NCI-H2029 treated with DMSO at 0.1 percent for 48 hours (cell line): ENCODE measurements at regions not wholly inside any gene's neighbourhood (a gene's known extent, or its start where the extent isn't known, plus 50 kb on each side); places are given as distances from the start of the nearest gene placed in this dataset.
"Not testable (repeated sequence)": the region's sequence is repeated elsewhere in the genome, so short reads cannot be mapped to it uniquely, and the experiment has no call there.

Experiments used
- DNase-seq: peaks from one replicate; lab custom pipeline; 2025; lab: John Stamatoyannopoulos, UW

DNA sequence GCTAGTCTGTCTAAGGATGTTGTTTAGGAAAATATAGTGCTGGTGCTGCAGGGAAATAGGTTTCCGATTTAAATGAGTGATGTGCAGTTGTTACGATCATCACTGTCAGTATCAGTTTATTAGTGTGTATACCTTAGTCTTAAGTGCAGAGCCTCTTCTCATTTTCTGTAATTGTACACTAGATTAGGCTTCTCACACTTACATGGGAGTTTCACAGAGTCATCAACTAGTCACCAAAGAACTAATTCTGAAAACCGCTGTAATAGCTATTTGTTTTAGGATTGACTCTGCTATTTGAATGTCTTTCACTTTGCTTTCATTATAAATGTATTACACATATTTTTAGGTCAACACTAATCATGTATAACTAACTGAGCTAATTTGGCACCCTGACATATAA, 99.8 kb upstream of the ZEB2 start:
- no peak for DNase-seq

DNA sequence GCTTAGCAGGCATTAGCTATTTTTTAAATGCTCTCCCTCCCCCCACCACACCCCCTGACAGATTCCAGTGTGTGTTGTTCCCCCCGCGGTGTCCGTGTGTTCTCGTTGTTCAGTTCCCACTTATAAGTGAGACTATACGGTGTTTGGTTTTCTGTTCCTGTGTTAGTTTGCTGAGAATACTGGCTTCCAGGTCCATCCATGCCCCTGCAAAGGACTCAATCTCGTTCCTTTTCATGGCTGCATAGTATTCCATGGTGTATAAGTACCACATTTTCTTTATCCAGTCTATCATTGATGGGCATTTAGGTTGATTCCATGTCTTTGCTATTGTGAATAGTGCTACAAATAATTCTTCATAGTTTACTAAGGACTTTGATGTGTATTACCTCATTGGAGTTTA, 97.3 kb upstream of the ZEB2 start:
- DNase-seq, result not testable (repeated sequence)

DNA sequence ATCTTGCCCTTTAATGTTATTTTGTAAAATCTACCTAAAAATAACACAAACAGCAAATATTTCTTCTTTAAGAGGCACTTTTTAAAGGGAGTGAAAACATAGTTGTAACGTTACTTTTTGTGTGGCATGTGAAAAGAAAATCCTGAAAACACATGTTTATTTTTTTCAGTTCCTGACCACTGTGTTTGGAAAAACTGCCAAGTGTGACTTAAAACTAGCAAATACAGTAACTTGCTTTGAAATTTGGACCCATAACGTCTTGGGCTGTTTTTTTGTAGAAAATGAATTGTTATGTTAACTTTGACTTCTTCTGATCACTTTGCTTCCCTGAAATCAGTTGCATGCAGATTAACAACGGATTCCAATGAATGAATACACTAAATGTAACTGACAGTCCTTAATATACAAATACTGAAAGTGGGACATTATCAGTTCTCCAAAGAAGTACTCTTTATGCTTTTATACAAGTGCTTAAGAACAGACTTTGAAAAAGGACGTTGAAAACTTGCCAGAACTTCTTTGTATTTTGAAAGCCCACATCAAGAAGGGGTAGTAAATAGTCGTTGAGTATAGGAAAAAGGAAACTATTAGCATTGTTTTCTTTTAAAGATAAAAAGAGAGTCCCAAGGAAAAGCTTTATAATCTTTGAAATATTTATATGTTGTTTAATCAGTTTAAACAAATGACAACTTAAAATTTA, 96.1 kb upstream of the ZEB2 start:
- no peak for DNase-seq

DNA sequence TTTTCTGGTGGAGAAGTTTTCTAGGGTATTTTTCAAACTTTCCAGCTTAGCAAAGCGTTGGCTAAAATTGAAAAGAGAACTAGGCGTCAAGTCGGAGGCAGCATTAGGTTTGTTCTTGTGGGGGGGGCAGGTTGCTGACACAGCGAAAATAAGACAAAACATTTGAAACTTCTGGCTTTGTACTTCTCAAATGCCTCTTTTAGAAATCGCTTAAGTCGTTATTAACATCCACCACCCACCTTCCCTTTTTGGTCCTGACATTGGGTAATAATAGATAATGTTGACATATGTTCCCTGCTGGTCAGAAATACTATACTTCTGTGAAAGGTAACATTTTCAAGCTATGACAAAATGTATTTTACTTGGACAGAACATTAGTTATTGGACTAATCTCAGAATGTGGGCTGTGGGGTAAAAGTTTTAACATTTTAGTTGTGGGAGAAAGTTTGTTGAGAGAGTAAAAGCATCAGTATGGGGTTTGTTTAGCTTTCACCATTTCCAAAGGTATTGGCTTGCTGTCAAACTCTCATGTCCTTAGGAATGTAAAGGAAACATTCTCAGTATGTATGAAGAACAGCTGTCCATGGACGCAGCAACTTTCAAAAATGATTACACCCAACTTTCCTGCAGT, 88.1 kb upstream of the ZEB2 start:
- DNase-seq, result no peak

DNA sequence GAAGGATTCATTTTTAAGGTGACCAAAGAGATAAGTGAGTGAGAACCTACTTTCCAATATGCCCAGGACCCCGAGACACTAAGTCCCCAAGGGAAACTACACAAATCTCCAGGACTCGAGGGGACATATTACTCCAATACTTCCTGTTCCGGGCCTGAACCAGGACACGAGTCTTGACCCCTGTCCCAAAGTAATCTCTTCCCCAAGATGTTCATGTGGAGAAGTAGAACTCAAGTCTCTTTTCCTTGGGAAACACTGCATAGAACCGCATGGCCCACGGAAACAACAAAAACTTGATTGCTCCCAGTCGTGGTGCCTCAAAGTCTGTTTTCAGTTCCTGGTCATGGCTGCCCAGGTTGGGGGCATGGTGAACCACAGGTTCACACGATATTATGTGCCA, 87.2 kb upstream of the ZEB2 start:
- no peak for DNase-seq

DNA sequence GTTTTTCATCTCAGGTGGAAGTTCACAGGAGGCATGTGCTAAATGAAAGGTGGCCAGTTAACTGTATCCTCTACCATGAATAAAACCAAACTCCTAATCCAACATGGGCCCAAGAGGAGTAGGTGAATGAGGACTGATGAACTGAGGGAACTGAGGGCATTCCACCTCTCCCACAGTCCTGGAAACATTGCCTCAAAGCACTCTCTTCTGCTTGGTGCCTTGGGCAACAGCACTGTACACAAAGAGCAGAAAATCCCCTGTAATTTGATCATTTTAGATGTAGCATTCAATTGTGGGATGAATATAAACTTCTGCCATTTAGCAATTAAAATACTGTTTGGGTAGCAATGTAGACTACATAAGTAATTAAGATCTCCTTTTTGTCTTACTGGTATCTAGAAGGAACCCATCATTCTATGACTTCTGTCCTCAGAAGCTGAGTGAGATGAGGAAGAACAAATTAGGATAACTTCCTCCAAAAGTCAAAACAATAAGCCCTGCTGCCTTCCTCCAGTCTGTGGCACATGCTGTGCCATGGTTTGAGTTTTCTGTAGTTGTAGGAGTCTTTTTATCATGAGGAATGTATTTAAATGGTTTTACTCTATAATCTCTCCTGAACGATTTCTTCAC, 86.7 kb upstream of the ZEB2 start:
- DNase-seq, result no peak

DNA sequence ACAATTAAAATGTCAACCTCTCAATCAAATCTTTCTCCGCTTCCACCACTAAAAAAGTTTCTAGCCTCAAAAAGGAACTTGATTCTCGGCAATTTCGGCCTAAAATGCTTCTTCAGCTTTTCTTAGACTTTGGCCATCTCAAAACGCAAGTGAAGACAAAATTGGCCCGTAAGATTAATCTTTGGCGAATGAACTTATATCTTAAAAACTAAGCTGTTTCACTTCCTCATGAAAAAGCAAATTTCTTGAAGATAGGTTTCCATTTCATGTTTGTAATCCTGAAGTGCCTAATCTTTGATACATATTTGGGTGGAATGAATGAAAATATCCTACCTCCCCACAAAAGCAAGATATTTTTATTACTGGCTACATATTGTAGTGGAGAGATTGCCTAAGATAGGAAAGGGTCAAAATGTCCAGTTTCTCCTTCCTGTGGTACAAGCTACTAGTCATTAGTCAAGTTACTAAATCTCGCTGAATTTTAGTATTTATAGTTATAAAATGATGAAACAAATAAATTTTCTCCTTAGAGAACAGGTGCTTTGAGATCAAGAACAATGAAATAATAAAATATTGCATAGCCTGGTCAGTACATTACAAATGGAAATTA, 85.4 kb upstream of the ZEB2 start:
- DNase-seq, result no peak

DNA sequence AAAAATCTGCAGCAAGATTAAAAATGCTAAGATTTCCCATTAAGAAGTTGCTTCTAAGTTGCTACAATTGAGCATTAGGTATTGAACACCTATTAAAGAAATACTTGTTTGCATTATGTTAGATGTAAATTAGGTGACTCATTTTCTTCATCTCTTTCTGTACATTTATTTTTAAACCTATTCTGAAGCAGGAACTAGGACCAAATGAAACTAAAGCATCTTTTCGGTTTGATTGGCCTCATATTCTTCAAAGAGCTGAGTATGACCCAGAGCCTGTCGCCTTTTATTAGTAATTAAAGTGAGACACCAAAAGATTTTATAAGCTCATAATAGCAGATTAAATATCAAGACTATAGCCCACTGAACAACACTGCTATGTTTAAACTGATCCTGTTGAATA, 83.4 kb upstream of the ZEB2 start:
- DNase-seq, result no peak

DNA sequence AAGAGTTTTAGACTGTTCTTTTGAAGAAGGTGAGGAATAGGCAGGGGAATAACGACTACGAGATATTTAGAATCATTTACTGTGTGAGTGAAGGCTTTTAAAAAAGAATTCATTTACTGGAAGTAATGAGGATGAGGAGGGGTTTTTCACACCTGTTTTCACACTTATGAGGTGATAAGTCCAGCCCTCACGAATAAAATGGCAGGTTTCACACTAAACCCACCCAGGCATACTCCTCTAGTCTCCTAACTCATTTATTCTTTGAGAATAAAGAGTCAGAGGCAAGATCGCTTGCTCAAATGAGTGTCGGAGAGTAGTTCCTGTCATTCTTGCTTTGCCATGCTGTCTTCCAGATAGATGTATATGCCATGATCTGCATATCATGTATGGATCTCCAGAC, 79.0 kb upstream of the ZEB2 start:
- DNase-seq, result no peak

DNA sequence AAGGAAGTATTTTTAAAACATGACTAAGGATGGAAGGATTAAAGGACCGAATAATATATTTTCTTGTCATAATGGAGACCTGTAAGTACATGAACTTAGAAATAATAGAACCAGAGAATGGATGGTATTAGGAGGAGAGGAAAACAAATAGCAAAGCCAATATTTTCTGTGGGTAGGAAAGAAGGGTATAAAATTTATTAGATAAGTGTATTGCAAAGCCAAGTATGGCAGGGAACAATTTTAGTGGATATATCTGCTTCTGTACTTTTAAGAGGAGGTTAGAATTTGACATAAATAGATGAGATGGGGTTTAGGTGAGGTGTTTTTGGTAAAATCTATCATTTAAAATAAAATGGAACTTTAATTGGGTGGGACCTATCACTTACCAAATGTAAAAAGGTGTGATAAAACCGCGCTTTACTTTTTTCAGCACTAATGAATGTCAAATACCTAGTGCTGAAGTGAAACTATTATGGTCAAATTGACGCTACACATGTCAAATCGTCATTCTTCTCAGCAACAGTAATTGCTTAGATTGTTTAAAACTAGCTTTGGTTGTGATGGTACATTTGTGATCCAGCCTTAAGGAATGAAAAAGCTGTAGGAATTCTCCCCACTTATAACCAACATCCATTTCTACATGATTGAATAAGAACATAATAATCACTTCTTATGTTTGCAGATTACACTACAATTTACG, 78.1 kb upstream of the ZEB2 start:
- no peak for DNase-seq

DNA sequence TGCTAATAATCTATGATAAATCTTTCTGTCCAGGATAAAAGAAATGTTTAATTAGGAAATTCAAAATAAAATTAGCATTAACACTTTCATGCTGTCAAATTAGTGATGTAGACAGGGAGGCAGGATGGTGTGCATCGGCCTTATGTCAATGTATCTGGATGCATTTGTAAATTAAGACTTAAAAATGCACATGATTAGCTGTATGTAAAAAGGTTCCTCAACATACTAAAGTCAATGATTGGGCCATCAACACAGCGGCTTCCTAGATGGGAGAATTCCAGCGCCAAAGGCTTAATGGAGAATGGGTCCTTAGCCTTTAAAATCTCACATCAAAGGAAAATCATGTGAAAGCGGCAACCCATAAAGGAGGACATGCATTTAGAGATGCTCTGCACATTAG, 77.5 kb upstream of the ZEB2 start:
- no peak for DNase-seq

DNA sequence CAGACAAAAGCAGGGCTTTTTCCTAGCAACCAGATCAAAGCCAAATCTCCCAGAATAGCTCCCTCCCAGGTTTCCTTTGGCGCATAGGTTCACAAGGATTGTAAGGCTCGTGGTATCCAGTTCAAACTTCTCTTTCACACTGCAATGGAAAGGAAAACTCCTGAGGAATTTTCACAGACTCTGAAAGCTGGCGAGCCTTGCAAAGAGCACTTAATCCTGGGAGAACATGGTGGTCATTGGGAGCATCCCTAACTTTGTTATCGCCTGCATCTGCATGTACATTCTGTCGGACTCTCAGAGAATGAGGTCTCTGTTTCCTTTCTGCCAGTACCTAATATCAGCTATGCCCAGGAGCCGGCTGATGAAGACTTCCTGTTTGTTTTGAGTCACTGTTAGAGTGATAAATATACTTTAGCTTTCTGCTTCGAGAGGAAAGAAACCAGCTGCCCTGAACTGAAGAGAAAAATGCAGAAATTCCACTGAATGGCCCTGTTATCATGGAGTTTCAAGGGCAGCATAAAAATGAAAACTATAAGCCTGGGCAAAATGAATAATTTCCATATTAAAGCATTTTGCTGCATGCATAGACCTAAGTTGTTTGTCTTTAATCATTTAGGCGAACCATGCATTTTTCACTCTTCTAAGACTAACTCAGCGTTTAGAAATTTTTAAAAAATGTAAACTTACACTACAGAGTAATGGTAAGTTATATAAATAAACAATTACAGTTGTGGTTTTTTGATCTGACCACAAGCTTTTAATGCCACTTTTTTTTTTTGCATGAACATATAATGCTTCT, 76.4 kb upstream of the ZEB2 start:
- peak; percentile 2 for DNase-seq

DNA sequence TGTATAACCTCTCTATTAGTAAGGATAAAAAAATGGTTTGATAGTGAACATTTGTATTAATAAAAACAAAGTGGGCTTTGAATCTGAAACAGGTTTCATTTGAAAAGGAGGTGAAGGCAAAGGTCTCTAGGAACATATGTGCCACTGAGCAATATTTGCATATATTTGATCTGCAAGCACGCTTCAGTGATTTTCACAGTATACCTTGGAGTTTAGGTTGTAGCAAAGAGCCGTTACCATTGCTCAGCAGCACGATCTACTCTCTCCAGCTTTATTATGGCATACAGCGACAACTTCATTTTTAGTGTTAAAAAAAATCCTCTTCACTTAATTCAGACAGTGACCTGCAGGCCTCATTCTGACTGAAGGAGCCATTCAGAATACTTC, 75.8 kb upstream of the ZEB2 start:
- no peak for DNase-seq

DNA sequence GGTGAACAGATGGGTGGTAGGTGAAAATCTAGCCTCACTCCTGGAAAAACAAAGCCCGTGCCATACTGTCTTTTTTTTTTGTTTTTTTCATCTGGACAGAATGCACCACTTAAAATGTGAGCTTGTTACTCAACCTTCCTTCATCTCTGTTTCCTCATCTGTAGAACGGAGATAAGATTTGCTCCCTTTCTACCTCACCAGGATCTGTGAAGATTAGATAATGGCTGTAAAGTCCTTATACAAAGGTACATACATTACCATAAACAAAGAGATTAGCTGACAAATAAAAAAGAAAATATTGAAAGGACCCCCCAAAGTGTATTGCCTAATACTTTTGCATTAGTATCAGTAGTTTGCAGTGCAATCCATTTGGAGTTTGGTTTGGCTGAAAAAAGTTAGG, 75.4 kb upstream of the ZEB2 start:
- no peak for DNase-seq

DNA sequence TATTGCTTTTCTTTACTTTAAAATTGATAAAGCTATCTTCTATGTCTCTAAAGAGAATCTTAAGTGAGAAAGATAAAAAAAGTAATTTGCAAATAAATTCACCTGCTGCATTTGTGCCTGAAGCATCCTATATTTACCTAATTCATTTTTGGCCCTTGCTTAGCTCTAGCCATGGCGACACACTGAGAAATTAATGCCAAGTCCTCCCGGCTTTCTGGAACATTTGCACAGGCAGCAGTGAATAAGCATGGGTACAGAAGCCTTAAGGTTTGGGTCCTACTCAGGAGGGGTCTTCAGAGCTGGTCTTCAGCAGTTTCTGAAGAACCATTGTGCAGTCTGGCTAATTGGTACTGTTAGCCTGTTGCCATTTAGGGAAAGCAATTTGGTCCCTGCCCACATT, 73.9 kb upstream of the ZEB2 start:
- no peak for DNase-seq

DNA sequence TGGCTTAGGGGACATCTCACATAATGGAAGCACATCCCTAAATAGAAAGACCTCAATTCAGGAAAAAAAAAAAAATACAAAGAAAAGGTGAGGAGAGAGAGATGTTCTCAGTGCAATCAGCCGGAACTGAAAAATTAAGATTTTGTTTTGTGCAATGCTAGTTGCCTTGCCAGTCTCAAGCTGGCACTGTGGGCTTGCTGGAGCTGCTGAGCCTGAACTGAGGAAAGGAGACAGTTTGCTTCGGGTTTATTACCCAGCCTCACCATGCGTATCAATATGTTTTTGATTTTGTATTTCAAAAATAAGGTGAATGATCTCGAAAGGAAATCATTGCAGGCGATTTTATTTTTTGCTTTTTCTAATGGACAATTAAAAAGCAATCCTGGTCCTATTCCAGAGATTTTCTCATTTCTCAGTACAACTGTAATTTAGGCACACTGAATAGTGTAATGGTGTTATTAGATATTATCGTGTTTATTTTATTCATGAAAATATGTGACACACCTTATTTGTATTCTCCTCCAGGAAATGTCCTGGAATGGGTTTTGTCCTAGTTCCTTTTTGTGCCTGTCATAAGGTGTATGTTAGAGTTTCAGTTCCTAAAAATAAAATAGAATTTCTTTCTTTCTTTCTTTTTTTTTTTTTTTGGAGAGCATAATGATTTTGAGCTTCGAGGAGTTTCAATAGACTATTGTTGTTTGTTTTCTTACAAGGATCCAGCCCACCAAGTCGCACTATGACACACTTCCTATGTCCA, 72.8 kb upstream of the ZEB2 start:
- no peak for DNase-seq

DNA sequence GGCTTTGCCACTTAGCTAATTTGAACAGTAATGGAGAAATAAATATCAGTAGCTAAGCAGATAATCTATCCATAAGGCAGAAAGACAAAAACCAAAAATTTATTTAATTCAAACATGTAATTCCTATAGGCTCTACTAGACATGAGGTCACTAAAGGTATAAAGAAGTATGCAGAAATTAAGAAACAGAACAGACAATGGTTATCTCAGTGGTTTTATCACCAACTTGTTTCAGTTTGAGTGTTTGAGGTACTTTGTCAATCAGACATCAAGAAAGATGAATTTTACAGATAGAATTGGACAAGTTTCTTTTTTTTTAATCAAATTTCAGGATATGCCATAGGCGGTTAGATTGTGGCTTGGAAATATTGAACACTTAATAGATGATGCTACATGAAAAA, 67.4 kb upstream of the ZEB2 start:
- no peak for DNase-seq

DNA sequence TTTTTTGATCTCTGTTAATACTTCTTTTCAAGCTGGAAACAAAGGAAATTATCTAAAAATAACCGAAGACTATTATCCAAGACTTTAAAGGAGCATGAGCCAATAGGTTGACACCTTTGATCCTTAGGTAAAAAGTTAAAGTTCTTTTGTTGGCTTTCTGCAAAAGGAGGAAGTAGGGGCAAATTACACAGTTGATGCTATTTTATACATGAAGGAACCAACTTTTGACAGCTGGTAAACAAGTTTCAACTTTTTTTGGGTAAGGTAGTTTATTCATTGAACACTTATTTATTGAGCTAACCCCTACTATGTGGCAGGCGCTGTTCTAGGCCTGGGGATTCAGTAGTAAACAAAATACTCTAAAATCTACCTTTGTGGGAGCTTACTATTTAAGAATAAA, 66.6 kb upstream of the ZEB2 start:
- DNase-seq, result no peak

DNA sequence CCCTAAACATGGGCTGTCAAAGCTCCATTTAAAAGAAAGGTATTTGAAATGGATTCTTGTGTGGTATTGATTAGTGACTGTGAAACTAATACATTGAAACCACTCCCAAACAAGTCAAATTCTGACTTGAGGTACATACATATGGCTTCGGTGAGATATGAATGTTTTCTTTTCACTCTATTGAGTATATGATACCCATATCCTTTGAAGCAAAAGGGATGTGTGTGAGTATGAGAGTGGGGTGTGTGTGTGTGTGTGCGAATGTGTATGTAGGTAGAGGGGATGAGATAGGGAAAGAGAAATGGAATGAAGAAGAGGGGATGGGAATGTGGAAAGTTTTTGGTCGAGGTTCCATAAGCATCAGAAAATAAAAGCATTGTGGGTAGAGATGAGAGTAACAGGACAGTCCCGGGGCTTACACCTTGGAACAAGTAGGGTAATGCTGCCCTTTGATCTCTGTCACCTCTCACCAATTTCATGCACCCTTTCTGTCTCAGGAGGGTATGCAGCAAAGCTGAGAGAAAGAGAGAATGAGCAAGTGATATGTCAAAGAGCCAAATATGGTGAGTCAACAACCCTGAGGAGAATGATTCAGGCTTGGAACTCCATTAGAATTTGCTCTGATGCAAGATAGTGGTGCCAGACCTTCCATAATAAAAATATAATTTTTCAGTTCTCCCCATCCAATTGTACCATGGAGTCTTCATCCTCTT, 64.0 kb upstream of the ZEB2 start:
- DNase-seq, result no peak

DNA sequence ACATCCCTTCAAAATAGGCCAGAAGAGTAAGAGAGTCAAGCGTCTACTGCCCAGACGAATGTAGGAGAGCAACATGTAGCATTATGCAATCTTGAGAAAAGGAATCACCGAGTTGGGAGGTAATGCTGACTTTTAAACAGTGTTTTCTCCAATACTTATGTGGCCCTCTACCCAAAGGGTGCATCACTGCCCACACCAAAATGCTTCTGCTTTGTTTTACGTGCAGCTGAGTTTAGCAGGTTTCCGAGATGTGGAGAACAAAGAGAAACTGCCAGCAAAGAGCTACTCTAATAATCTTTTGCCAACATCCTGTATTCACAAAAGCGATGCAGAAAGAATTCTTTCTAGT, 63.4 kb upstream of the ZEB2 start:
- no peak for DNase-seq
